SHP77 (cell line): ENCODE measurements at regions not wholly inside any gene's neighbourhood (a gene's known extent, or its start where the extent isn't known, plus 50 kb on each side); places are given as distances from the start of the nearest gene placed in this dataset.
"Not testable (repeated sequence)": the region's sequence is repeated elsewhere in the genome, so short reads cannot be mapped to it uniquely, and the experiment has no call there.

Experiments used
- DNase-seq, 2 experiments: peaks; one replicate each; lab custom pipeline; 2025; lab: John Stamatoyannopoulos, UW

GRCh38 chr18:78812067-78812466, 167.6 kb upstream of the SALL3 start:
- no peak for DNase-seq

- no peak for DNase-seq
These were observed 166.5 kb upstream of the SALL3 start for GRCh38 chr18:78813156-78813555.

GRCh38 chr18:78813936-78814710, 165.5 kb upstream of the SALL3 start:
- no peak for DNase-seq

GRCh38 chr18:78814766-78815165, 164.9 kb upstream of the SALL3 start:
- DNase-seq, result no peak

- DNase-seq, result no peak
These were observed 163.5 kb upstream of the SALL3 start for GRCh38 chr18:78816114-78816513.

GRCh38 chr18:78816916-78817315, 162.7 kb upstream of the SALL3 start:
- DNase-seq, result no peak

- no peak for DNase-seq
These were observed 161.1 kb upstream of the SALL3 start for GRCh38 chr18:78818495-78818894.

- no peak for DNase-seq
These were observed 160.7 kb upstream of the SALL3 start for GRCh38 chr18:78818961-78819360.

GRCh38 chr18:78820161-78820834, 159.3 kb upstream of the SALL3 start:
- DNase-seq, result no peak

GRCh38 chr18:78821396-78821795, 158.2 kb upstream of the SALL3 start:
- DNase-seq, result no peak

GRCh38 chr18:78822171-78822948, 157.3 kb upstream of the SALL3 start:
- DNase-seq, result no peak

- no peak for DNase-seq
These were observed 156.7 kb upstream of the SALL3 start for GRCh38 chr18:78822949-78823285.

GRCh38 chr18:78825168-78825567, 154.4 kb upstream of the SALL3 start:
- no peak for DNase-seq

GRCh38 chr18:78826631-78827030, 153.0 kb upstream of the SALL3 start:
- no peak for DNase-seq

GRCh38 chr18:78827141-78827540, 152.5 kb upstream of the SALL3 start:
- no peak for DNase-seq

- no peak for DNase-seq
These were observed 151.5 kb upstream of the SALL3 start for GRCh38 chr18:78828131-78828530.

- DNase-seq, result not testable (repeated sequence)
These were observed 150.6 kb upstream of the SALL3 start for GRCh38 chr18:78829026-78829425.

GRCh38 chr18:78830161-78830560, 149.5 kb upstream of the SALL3 start:
- DNase-seq, result no peak

- DNase-seq, result no peak
These were observed 148.8 kb upstream of the SALL3 start for GRCh38 chr18:78830826-78831225.

GRCh38 chr18:78831603-78832002, 148.0 kb upstream of the SALL3 start:
- DNase-seq, result no peak

- DNase-seq, result no peak
These were observed 145.8 kb upstream of the SALL3 start for GRCh38 chr18:78833833-78834232.

- DNase-seq, result no peak
These were observed 142.8 kb upstream of the SALL3 start for GRCh38 chr18:78836838-78837237.

GRCh38 chr18:78837754-78838153, 141.9 kb upstream of the SALL3 start:
- DNase-seq, result no peak
